Panc1 (cell line): ENCODE measurements at regions not wholly inside any gene's neighbourhood (a gene's known extent, or its start where the extent isn't known, plus 50 kb on each side); places are given as distances from the start of the nearest gene placed in this dataset.

ENCODE experiments used
- CTCF ChIP-seq: fragments of 450-650 bp; IDR thresholded peaks from 2 replicates; pipeline ENCODE4 v1.5.1; 2017; ENCODE audit warnings: mild to moderate bottlenecking
- POLR2AphosphoS5 ChIP-seq: IDR thresholded peaks from 2 replicates; pipeline ENCODE4 v1.6.1; 2012; ENCODE audit warnings: mild to moderate bottlenecking, low read depth, low read length, moderate library complexity

GRCh38 chr13:65763811-65764210, 1466.3 kb downstream of the PCDH9 start:
- TF ChIP-seq CTCF (no peak), POLR2AphosphoS5 (no peak)
